Small intestine (tissue), 7 donors: ENCODE measurements at regions not wholly inside any gene's neighbourhood (a gene's known extent, or its start where the extent isn't known, plus 50 kb on each side); places are given as distances from the start of the nearest gene placed in this dataset.
"Not testable (repeated sequence)": the region's sequence is repeated elsewhere in the genome, so short reads cannot be mapped to it uniquely, and the experiment has no call there.

Experiments
- DNase-seq, 2 donors: peaks; one replicate each; pipeline versions ENCODE4 v3.0.0 to v3.0.0-alpha.2; 2013
- FAIRE-seq: peaks from 2 replicates; lab custom pipeline; 2012; peaks lifted over from hg19 to GRCh38; lab: Jason Lieb, UNC
- H3K27ac ChIP-seq, 3 donors: one replicate each; pipeline ENCODE4 v1.5.1; 2013; ENCODE audit warnings: low read length in 2 of 3, mild to moderate bottlenecking in 2 of 3, control low read depth in 1 of 3, inconsistent platforms in 1 of 3, low read depth in 1 of 3, moderate library complexity in 1 of 3
- H3K27me3 ChIP-seq, 3 donors: one replicate each; pipeline ENCODE4 v1.6.1; 2013; ENCODE audit warnings: low read length in 3 of 3, inconsistent platforms in 1 of 3; ENCODE audit not compliant: control insufficient read depth in 3 of 3, insufficient read depth in 3 of 3
- H3K36me3 ChIP-seq, 3 donors: one replicate each; pipeline ENCODE4 v1.6.1; 2013; ENCODE audit warnings: low read length in 3 of 3, inconsistent platforms in 1 of 3, low read depth in 1 of 3, mild to moderate bottlenecking in 1 of 3, moderate library complexity in 1 of 3; ENCODE audit not compliant: control insufficient read depth in 3 of 3, insufficient read depth in 2 of 3
- H3K4me1 ChIP-seq, 3 donors: one replicate each; pipeline ENCODE4 v1.6.1; 2013; ENCODE audit warnings: low read length in 2 of 3, inconsistent platforms in 1 of 3, low read depth in 1 of 3, mild to moderate bottlenecking in 1 of 3, moderate library complexity in 1 of 3; ENCODE audit not compliant: control insufficient read depth in 3 of 3, insufficient read depth in 2 of 3
- H3K4me3 ChIP-seq, 3 donors: one replicate each; pipeline ENCODE4 v1.5.1; 2013; ENCODE audit warnings: low read length in 3 of 3, control low read depth in 1 of 3, inconsistent platforms in 1 of 3, low read depth in 1 of 3, mild to moderate bottlenecking in 1 of 3, moderate library complexity in 1 of 3
- H3K9me3 ChIP-seq, 2 donors: one replicate each; pipeline ENCODE4 v1.6.1; 2013; ENCODE audit warnings: low read depth in 1 of 2, low read length in 1 of 2; ENCODE audit not compliant: control insufficient read depth in 2 of 2, insufficient read depth in 1 of 2
- WGBS, 3 donors: extraction: QIAGEN DNeasy Blood & Tissue Kit; methylation state at CpG; one replicate each; pipeline ENCODE4 v1.1.7; 2013; 5-methylcytosine and 5-hydroxymethylcytosine counted together
- donor health status: healthy with polysubstance abuse.
- donor health status: control.
- donor health status: control.
- donor health status: Bipolar disorder and iron deficiency.
- donor health status: healthy.

DNA sequence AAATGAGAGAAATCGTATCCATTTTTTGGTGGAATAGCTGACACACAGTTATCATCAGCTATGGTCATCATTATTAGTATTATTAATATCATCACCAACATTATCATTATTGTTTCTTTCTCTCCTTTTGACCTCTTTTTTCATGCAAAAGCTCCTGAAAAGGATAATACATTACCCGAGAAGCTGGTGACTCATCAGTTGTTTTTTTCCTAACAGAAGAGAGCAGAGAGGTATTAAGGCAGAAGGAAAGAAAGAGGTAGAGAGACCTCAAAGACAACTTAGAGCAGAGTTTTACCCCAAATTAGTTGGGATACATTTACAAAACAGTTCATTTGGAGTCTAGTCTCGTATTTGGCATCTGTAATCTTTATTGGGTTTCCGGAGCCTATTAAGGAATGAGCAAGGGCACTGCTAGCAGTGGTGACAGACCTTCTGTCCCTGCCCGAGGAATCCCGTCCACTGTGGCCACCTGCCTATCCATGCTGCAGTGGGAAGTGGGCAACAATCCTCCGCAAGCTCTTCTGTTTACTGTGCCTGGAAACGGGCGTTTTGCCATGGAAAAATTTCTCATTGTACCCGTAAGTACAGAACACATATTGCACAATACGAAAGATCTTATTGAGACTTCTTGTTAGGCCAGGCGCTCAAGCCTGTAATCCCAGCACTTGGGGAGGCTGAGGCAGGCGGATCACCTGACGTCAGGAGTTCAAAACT is 170.0 kb upstream of the MKLN1 start:
- Histone ChIP-seq H3K4me1 (no peaks in the 10 kb centered on the region), H3K27me3 (no peaks in the 10 kb centered on the region), H3K27ac (no peak overlapping the region), H3K36me3 (no peaks in the 10 kb centered on the region), H3K9me3 (no peaks in the 10 kb centered on the region), H3K4me3 (no peak overlapping the region)
- WGBS, 3 donors = 80 to 84% (median 81%) methylated on average over 14 of the region's 14 CpGs
- no peak for DNase-seq
- FAIRE-seq = no peak

DNA sequence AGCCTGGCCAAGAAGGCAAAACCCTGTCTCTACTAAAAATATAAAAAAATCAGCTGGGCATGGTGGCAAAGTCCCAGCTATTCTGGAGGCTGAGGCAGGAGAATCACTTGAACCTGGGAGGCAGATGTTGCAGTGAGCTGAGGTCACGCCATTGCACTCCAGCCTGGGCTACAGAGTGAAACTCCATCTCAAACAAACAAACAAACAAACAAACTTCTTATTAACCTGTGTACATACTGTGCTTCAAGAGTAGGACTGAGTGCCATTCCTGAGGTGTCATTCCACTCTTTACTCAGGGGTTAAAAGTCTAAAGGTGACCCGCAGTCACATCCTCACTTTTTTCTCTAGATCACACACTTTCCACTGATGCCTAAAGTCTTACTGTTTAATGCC is 169.4 kb upstream of the MKLN1 start:
- H3K27me3 ChIP-seq, H3K27ac ChIP-seq, H3K4me1 ChIP-seq, H3K4me3 ChIP-seq, DNase-seq, H3K36me3 ChIP-seq, FAIRE-seq, H3K9me3 ChIP-seq: not testable (repeated sequence)
- 59 to 83% (median 75%) methylated on average over 2 of the region's 2 CpGs for WGBS, 3 donors

DNA sequence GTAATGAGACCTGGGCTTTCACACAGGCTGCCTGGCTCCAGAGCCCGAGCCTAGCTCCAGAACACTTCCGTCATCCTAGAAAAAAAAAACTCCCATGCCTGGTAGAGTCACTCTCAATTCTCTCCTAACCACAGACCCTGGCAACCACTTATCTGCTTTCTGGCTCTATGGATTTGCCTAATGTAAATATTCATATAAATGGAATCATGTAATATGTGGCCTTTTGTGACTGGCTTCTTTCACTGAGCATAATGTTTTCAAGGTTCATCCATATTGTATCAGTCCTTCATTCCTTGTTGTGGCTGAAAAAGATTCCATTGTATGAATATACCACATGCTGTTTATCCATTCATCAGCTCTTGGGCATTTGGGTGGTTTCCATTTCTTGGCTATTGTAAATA is 167.7 kb upstream of the MKLN1 start:
- FAIRE-seq (no peak), DNase-seq (no peak)
- Histone ChIP-seq H3K27me3 (no peaks in the 10 kb centered on the region), H3K9me3 (no peaks in the 10 kb centered on the region), H3K4me1 (no peaks in the 10 kb centered on the region), H3K27ac (no peak overlapping the region), H3K4me3 (no peak overlapping the region), H3K36me3 (no peaks in the 10 kb centered on the region)
- WGBS, 3 donors = 75 to 96% (median 87%) methylated on average over 2 of the region's 2 CpGs

DNA sequence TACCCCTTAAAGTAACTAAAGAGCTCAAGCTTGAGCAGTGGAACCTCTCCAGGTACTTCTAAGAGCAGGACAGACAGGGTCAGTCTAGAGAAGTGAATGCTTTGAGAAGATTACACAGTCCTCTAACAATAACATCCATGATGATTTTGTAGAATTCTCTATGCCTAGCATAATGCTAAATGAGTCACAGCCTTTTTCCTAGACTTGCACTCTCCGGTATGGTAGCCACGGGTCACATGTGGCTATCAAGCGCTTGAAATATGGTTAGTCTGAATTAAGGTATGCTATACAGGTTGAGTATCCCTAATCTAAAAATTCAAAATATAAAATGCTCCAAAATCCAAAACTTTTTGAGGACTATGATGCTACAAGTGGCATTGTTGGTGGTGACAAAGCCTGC is 166.6 kb upstream of the MKLN1 start:
- Histone ChIP-seq H3K4me3 (no peak overlapping the region), H3K27ac (no peak overlapping the region), H3K4me1 (no peaks in the 10 kb centered on the region), H3K27me3 (no peaks in the 10 kb centered on the region), H3K36me3 (no peaks in the 10 kb centered on the region), H3K9me3 (no peaks in the 10 kb centered on the region)
- 92 to 97% (median 93%) methylated on average over 3 of the region's 3 CpGs for WGBS, 3 donors
- no peak for DNase-seq
- no peak for FAIRE-seq

DNA sequence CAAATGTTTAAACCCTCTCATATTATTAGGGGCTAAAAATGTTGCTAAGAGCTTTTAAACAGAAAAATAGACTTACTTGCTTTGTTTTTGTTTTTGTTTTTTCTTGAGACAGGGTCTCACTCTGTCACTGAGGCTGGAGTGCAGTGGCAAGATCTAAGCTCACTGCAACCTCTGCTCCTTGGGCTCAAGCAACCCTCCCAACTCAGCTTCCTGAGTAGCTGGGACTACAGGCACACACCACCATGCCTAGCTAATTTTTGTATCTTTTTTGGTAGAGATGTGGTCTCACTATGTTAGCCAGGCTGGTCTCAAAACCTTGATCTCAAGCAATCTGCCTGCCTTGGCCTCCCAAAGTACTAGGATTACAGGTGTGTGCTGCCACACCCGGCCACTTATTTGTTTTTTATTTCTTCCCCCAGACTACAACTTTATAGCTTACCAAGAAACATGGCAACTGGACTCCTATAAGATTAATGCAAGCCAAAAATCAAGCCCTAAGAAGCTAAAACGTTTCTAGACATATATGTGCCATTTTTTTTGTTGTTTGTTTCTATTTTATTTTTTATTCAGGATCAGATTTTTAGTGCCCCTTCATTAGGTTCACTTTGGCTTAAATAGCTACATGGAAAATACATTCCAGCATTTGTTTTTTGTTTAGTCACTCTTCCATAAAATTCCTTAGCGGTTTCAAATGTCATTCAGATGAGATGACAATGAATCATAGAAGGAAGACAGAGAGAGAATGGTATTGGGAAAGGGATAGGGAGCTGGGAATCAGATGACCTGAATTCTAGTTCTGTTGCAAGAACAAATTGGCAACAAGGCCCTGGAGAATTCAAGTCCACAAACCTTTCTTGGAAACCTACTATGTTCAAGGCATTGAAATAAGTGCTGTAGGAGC is 163.4 kb upstream of the MKLN1 start:
- H3K4me1 ChIP-seq = no peaks in the 10 kb centered on the region
- no peaks in the 10 kb centered on the region for H3K9me3 ChIP-seq
- DNase-seq (no peak), FAIRE-seq (no peak)
- H3K27ac ChIP-seq = no peak overlapping the region
- H3K36me3 ChIP-seq = no peaks in the 10 kb centered on the region
- H3K4me3 ChIP-seq = no peak overlapping the region
- H3K27me3 ChIP-seq = no peaks in the 10 kb centered on the region
- WGBS, 3 donors = 54 to 68% (median 57%) methylated on average over 3 of the region's 3 CpGs

DNA sequence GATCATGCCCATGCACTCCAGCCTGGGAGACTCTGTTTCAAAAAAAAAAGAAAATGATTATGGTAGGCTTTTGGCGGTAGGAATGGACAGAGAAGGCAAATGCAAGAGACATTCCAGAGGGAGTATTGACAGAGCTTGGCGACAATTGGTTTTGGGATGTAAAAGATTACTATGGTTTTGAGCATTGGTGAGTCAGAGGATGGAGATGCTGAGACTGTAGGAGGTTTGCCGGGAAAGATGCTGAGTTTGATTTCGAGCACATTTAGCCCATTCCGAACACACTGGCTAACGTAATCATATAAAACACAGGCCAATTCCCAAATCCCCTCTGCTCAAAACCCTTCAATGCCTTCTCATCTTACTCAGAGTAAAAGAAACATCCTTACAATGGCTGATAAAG is 161.6 kb upstream of the MKLN1 start:
- Histone ChIP-seq H3K4me3 (no peak overlapping the region), H3K27me3 (no peaks in the 10 kb centered on the region), H3K4me1 (no peaks in the 10 kb centered on the region), H3K36me3 (no peaks in the 10 kb centered on the region), H3K27ac (no peak overlapping the region), H3K9me3 (no peaks in the 10 kb centered on the region)
- DNase-seq = no peak
- 95 to 97% (median 95%) methylated on average over 6 of the region's 6 CpGs for WGBS, 3 donors
- no peak for FAIRE-seq

DNA sequence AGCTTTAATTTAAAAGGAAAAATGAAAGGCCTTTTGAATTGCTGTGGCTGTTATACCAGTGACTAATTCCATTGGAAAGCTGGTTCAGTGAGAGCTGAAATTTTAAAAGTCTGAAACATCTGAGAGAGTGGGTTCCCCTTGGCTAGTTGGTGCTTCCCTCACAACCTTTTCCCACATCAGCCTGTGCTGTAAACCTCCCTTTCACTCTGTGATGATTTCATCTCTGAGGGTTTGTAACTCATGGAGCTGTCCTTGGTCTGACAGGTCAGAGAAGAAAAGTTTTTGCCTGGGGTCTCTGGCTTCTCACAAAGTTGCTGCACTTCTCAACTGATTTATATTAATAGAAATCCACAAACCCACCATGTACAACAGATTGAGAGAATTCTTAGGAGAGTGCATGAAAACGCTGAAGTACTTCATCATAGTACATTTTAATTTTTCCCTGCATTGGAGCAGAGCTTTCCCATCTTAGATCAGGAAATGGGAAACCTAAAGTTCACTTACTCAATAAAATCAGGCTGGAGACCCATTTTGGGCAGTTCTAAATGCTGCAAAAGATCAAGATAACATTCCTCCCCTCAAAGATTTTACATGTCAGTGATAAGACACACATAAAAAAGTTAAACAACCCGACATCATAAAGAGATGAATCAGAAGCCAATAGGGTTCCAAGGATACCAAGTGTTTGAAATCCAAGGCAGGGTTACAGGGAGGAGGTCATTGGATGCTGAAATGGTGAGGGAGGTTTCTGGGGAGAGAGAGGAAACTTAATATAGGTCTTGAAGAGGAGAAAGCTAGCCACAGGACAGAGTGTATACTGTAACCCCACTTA is 157.0 kb upstream of the MKLN1 start:
- Histone ChIP-seq H3K9me3 (no peaks in the 10 kb centered on the region), H3K27me3 (no peaks in the 10 kb centered on the region), H3K27ac (no peak overlapping the region), H3K4me3 (no peak overlapping the region), H3K36me3 (no peaks in the 10 kb centered on the region), H3K4me1 (no peaks in the 10 kb centered on the region)
- DNase-seq (no peak), FAIRE-seq (no peak)
- whole genome bisulfite sequencing, 3 donors = 60 to 75% (median 65%) methylated on average over 2 of the region's 2 CpGs

DNA sequence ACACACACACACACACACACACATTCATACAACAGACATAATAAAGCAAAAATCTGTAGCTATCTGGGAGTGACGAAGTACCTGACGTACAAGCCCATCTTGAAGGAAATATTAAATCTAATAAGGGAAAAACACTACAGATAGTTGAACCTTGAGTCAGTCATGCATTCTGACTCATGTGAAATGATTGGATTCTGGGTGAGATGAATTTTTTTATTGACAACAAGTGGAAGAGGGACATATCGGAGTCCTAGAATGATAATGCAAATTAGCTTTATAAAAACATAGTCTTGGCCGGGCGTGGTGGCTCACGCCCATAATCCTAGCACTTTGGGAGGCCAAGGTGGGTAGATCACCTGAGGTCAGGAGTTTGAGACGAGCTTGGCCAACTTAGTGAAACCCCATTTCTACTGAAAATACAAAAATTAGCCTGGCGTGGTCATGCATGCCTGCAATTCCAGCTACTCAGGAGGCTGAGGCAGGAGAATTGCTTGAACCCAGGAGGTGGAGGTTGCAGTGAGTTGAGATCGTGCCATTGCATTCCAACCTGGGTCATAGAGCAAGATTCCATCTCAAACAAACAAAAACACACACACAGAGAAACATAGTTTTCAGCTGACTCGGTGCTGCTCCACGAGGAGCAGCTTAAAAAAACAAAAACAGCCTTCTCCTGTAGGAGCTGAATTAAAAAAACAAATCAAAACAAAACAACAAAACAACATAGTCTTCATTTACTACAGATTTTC is 154.4 kb upstream of the MKLN1 start:
- no peaks in the 10 kb centered on the region for H3K36me3 ChIP-seq
- no peak overlapping the region for H3K4me3 ChIP-seq
- H3K9me3 ChIP-seq = no peaks in the 10 kb centered on the region
- no peak overlapping the region for H3K27ac ChIP-seq
- no peaks in the 10 kb centered on the region for H3K4me1 ChIP-seq
- no peak for FAIRE-seq
- 67 to 84% (median 77%) methylated on average over 11 of the region's 11 CpGs for WGBS, 3 donors
- no peaks in the 10 kb centered on the region for H3K27me3 ChIP-seq
- no peak for DNase-seq
